ENCODE measurements at regions not wholly inside any gene's neighbourhood (a gene's known extent, or its start where the extent isn't known, plus 50 kb on each side); places are given as distances from the start of the nearest gene placed in this dataset.

DNA sequence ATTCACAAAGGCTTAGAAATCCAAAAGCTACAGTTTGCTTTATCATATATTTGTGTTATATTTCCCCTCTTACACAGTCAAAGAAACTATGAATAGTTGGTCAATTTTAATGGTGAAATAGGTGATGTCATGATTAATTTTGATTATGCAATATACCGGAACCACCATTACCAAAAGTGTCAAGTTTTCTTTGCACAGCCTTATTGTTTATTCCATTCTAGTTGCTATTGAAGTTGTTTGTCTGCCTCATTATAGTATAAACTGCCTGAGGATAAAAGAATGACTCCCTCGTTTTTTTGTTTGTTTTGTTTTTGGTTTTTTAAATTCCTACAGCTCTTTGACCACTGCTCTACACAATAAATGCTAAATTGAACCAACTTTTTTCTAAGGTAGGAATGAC, 690.6 kb upstream of the ZP4 start (continued):
- TF ChIP-seq, protein P1, sequence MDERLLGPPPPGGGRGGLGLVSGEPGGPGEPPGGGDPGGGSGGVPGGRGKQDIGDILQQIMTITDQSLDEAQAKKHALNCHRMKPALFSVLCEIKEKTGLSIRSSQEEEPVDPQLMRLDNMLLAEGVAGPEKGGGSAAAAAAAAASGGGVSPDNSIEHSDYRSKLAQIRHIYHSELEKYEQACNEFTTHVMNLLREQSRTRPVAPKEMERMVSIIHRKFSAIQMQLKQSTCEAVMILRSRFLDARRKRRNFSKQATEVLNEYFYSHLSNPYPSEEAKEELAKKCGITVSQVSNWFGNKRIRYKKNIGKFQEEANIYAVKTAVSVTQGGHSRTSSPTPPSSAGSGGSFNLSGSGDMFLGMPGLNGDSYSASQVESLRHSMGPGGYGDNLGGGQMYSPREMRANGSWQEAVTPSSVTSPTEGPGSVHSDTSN (CRISPR knock-in tag; IDR thresholded peaks at IDR 0.05), result no peak
- TF ChIP-seq NFE2 (CRISPR knock-in tag; IDR thresholded peaks at IDR 0.05), result no peak
- TF ChIP-seq ATF7 (IDR thresholded peaks at IDR 0.05), result peak; percentile 86
- no peak for TF ChIP-seq ATF7 (CRISPR knock-in tag; IDR thresholded peaks at IDR 0.05)
- TF ChIP-seq RFX5 (IDR thresholded peaks at IDR 0.05; ENCODE audit: low read depth, low read length), result no peak
- no peak for TF ChIP-seq ZKSCAN8 (CRISPR knock-in tag; IDR thresholded peaks at IDR 0.05; ENCODE audit: borderline replicate concordance)
- no peak for TF ChIP-seq RCOR2 (CRISPR knock-in tag; IDR thresholded peaks at IDR 0.05)
- TF ChIP-seq NFE2L1 (CRISPR knock-in tag; IDR thresholded peaks at IDR 0.05; ENCODE audit: borderline replicate concordance), result no peak
- no peak for TF ChIP-seq SPEN (CRISPR knock-in tag; IDR thresholded peaks at IDR 0.05; ENCODE audit: low read depth)
- no peak for TF ChIP-seq NFE2L2 (IDR thresholded peaks at IDR 0.05; ENCODE audit: low read length)
- no peak for TF ChIP-seq LBX2 (CRISPR knock-in tag; IDR thresholded peaks at IDR 0.05; ENCODE audit: borderline replicate concordance)
- TF ChIP-seq RBFOX2 (IDR thresholded peaks at IDR 0.05; ENCODE audit: low read depth, low read length), result no peak
- TF ChIP-seq ZFY (CRISPR knock-in tag; IDR thresholded peaks at IDR 0.05), result no peak

GRCh38 chr1:238568735-238569134, 678.0 kb upstream of the ZP4 start:
- 0% methylated on average over 2 of the region's 2 CpGs for WGBS (ENCODE audit: low lambda C conversion rate)
- in situ Hi-C loops (cut with HindIII; ENCODE audit: extremely low pct_ligation_motif_present, low pct_unique_long_range_greater_than_20kb), result no loop called here
- FAIRE-seq (no peak), DNase-seq (ENCODE audit: low spot score) (no peak), ATAC-seq (no peak)
- Histone ChIP-seq H3K4me1 (ENCODE audit: insufficient read depth, low read length) (no peaks in the 10 kb centered on the region), H3K79me2 (ENCODE audit: insufficient read depth, low read length) (no peaks in the 10 kb centered on the region), H3K9me3 (ENCODE audit: low read length) (peaks cover 84% of the 10 kb centered on the region), H3K36me3 (replicated peaks in 1 of 2; ENCODE audit: control insufficient read depth in 1 of 2, insufficient read depth in 2 of 2, low read length in 2 of 2) (no peaks in the 10 kb centered on the region), H3K4me3 (replicated peaks in 1 of 3; ENCODE audit: insufficient read depth in 1 of 3, low read depth in 2 of 3, low read length in 3 of 3) (no peak overlapping the region), H3K27ac (ENCODE audit: extremely low read length, insufficient read depth, low read length) (no peak overlapping the region), H2AFZ (ENCODE audit: low read length) (no peak overlapping the region), H4K20me1 (ENCODE audit: insufficient read depth, low read length) (no peaks in the 10 kb centered on the region), H3K27me3 (ENCODE audit: control insufficient read depth in 1 of 2, insufficient read depth in 2 of 2, low read length in 2 of 2) (no peaks in the 10 kb centered on the region), H3K9ac (ENCODE audit: insufficient read depth, low read depth, low read length) (no peak overlapping the region), H3K4me2 (ENCODE audit: low read depth, low read length) (no peak overlapping the region)
- CTCF ChIA-PET (ENCODE audit: low intra/inter-chr PET ratio, low total read pairs), result no interaction called here
- POLR2A ChIA-PET, result no interaction called here
- intact Hi-C loops (cut with micrococcal nuclease; ENCODE audit: unreplicated experiment), result no loop called here
- BruUV-seq (replicated peaks), result no TSS peak
- TF ChIP-seq ZBTB7B (CRISPR knock-in tag; IDR thresholded peaks at IDR 0.05) (no peak), JUNB (CRISPR knock-in tag; IDR thresholded peaks at IDR 0.05; ENCODE audit: borderline replicate concordance) (no peak), HNRNPL (IDR thresholded peaks at IDR 0.05; ENCODE audit: low read depth, low read length) (no peak), TGIF2 (CRISPR knock-in tag; IDR thresholded peaks at IDR 0.05) (no peak), ZNF770 (CRISPR knock-in tag; IDR thresholded peaks at IDR 0.05) (no peak), ZFP41 (CRISPR knock-in tag; IDR thresholded peaks at IDR 0.05; ENCODE audit: borderline replicate concordance) (no peak), HNRNPK (IDR thresholded peaks at IDR 0.05; ENCODE audit: low read depth, low read length, poor library complexity, severe bottlenecking) (no peak), ZEB1 (IDR thresholded peaks at IDR 0.05; ENCODE audit: insufficient replicate concordance, low read depth) (no peak), ARHGAP35 (CRISPR knock-in tag; IDR thresholded peaks at IDR 0.05; ENCODE audit: borderline replicate concordance) (no peak)
- TF ChIP-seq, protein P2, sequence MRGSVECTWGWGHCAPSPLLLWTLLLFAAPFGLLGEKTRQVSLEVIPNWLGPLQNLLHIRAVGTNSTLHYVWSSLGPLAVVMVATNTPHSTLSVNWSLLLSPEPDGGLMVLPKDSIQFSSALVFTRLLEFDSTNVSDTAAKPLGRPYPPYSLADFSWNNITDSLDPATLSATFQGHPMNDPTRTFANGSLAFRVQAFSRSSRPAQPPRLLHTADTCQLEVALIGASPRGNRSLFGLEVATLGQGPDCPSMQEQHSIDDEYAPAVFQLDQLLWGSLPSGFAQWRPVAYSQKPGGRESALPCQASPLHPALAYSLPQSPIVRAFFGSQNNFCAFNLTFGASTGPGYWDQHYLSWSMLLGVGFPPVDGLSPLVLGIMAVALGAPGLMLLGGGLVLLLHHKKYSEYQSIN (CRISPR knock-in tag; IDR thresholded peaks at IDR 0.05; ENCODE audit: borderline replicate concordance), result no peak
